SH-SY5Y (cell line): ENCODE measurements at regions not wholly inside any gene's neighbourhood (a gene's known extent, or its start where the extent isn't known, plus 50 kb on each side); places are given as distances from the start of the nearest gene placed in this dataset.

Source experiments
- GATA2 ChIP-seq: IDR thresholded peaks from 2 replicates; pipeline ENCODE4 v1.6.1; 2011; ENCODE audit warnings: mild to moderate bottlenecking, low read depth, low read length
- GATA3 ChIP-seq: IDR thresholded peaks from 2 replicates; pipeline ENCODE4 v1.6.1; 2011; ENCODE audit warnings: low read depth, mild to moderate bottlenecking, low read length, moderate library complexity

DNA sequence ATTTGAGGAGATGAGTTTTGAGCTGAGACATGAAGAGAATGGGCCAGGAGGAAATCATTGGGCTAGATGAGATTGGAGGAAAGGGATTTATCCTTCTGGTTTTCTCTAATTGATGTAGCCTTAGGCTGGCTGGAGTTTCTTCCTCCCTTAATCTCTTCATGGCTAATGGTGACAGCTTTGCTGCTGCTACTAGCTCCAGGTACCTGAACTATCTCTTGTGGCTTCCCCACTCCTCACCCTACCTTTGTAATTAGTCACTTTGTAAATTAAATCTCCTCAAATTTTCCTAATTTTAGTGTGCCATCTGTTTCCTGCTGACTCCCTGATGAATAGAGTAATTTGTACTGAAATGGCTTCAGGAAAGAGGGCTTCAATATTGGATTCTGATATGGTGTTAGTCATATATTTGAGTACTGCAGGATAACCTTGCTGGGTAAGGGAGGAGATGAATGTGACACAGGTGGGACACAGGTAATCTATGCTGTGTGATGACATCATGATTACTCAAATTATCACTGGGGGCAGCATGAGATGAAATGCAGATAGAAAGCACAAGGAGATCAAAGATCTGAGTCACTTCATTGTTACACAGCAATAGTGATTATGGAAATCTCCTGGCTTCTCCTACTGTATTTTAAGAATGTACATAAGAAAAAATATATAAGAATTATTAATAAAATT, 1134.1 kb upstream of the DDX18 start:
- TF ChIP-seq GATA3 (no peak), GATA2 (no peak)
